ENCODE measurements at regions not wholly inside any gene's neighbourhood (a gene's known extent, or its start where the extent isn't known, plus 50 kb on each side); places are given as distances from the start of the nearest gene placed in this dataset.

DNA sequence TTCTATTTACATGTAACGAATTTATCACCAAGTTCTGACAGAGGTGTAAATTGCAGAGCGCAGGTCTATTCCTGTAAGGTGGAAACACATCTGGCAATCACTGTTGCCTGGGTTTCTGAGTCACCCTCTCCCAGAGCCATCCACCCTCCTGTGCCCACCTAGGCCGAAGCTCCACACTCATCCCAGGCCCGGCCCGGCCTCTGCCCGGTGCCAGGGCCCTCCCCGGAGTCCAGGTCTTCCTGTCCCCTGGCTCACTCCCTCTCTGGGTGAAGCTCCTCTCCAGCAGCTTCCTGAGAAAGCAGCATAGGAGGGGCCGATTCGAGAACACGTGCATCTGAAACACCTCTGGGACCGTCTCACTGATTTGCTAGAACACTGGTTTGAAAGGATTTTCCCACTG, 308.2 kb downstream of the SHANK2 start:
- intact Hi-C loops (cut with DNase I; ENCODE audit: low total_unique reads): no loop called here

GRCh38 chr11:70944636-70945035, 307.7 kb downstream of the SHANK2 start:
- TF ChIP-seq, protein P1, sequence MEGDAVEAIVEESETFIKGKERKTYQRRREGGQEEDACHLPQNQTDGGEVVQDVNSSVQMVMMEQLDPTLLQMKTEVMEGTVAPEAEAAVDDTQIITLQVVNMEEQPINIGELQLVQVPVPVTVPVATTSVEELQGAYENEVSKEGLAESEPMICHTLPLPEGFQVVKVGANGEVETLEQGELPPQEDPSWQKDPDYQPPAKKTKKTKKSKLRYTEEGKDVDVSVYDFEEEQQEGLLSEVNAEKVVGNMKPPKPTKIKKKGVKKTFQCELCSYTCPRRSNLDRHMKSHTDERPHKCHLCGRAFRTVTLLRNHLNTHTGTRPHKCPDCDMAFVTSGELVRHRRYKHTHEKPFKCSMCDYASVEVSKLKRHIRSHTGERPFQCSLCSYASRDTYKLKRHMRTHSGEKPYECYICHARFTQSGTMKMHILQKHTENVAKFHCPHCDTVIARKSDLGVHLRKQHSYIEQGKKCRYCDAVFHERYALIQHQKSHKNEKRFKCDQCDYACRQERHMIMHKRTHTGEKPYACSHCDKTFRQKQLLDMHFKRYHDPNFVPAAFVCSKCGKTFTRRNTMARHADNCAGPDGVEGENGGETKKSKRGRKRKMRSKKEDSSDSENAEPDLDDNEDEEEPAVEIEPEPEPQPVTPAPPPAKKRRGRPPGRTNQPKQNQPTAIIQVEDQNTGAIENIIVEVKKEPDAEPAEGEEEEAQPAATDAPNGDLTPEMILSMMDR (IDR thresholded peaks at IDR 0.05): no peak
- H3K9me3 ChIP-seq: peaks cover 3 to 31% (median 30%) of the 10 kb centered on the region in 3 donors
- peaks cover 0 to 16% of the 10 kb centered on the region in 2 donors for H3K27me3 ChIP-seq
- H3K4me1 ChIP-seq: no peaks in the 10 kb centered on the region
- intact Hi-C loops (cut with DNase I; ENCODE audit: low total_unique reads): no loop called here
- H3K4me3 ChIP-seq: no peak overlapping the region
- DNase-seq: no peak
- H3K36me3 ChIP-seq: no peaks in the 10 kb centered on the region
- H3K27ac ChIP-seq: no peak overlapping the region

More for the DNA sequence above, 308.2 kb downstream of the SHANK2 start:
- Histone ChIP-seq H3K4me3 (no peak overlapping the region), H3K27me3 (peaks cover 0 to 11% of the 10 kb centered on the region in 2 donors), H3K27ac (no peak overlapping the region), H3K36me3 (no peaks in the 10 kb centered on the region), H3K4me1 (no peaks in the 10 kb centered on the region), H3K9me3 (peaks cover 3 to 31% (median 30%) of the 10 kb centered on the region in 3 donors)
- no peak for DNase-seq
- TF ChIP-seq, protein P1 (IDR thresholded peaks at IDR 0.05): no peak

DNA sequence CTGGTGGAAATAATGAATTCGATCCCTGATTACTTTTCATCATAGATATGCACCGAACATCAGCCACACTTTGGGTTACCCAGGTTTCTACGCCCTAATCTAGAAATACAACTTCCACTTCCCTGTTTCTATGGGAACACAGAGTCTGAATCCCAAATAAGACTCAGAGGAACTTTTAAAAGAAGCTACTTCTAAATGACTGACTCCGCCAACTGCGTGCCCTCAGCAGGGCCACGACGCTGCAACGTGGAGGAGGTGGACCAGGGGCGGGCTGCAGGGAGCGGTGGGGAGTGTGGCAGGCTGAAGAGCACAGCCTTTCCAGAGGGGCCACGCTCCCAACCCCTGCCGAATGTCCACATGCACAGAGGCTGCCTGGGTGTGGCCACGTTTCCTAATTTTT, 304.0 kb downstream of the SHANK2 start:
- Histone ChIP-seq H3K27ac (no peak overlapping the region), H3K36me3 (no peaks in the 10 kb centered on the region), H3K4me3 (no peak overlapping the region), H3K27me3 (peaks cover 0 to 24% of the 10 kb centered on the region in 2 donors), H3K9me3 (peaks cover 0 to 6% (median 0%) of the 10 kb centered on the region in 3 donors), H3K4me1 (no peaks in the 10 kb centered on the region)
- TF ChIP-seq, protein P1 (IDR thresholded peaks at IDR 0.05): no peak
- intact Hi-C loops (cut with DNase I; ENCODE audit: low total_unique reads): no loop called here
- DNase-seq: no peak

GRCh38 chr11:70948855-70949531, 303.4 kb downstream of the SHANK2 start:
- H3K27ac ChIP-seq: no peak overlapping the region
- H3K27me3 ChIP-seq: peaks cover 0 to 24% of the 10 kb centered on the region in 2 donors
- intact Hi-C loops (cut with DNase I; ENCODE audit: low total_unique reads): no loop called here
- TF ChIP-seq, protein P1 (IDR thresholded peaks at IDR 0.05): no peak
- no peaks in the 10 kb centered on the region for H3K4me1 ChIP-seq
- peaks cover 0 to 2% (median 0%) of the 10 kb centered on the region in 3 donors for H3K9me3 ChIP-seq
- no peaks in the 10 kb centered on the region for H3K36me3 ChIP-seq
- no peak overlapping the region for H3K4me3 ChIP-seq
- no peak for DNase-seq

- Histone ChIP-seq H3K27ac (no peak overlapping the region), H3K27me3 (peaks cover 0 to 19% of the 10 kb centered on the region in 2 donors), H3K9me3 (no peaks in the 10 kb centered on the region), H3K4me1 (no peaks in the 10 kb centered on the region), H3K36me3 (no peaks in the 10 kb centered on the region), H3K4me3 (no peak overlapping the region)
- TF ChIP-seq, protein P1 (IDR thresholded peaks at IDR 0.05): no peak
- intact Hi-C loops (cut with DNase I; ENCODE audit: low total_unique reads): no loop called here
- no peak for DNase-seq
Measured at GRCh38 chr11:70951139-70951804, 301.1 kb downstream of the SHANK2 start.
